ENCODE measurements at regions not wholly inside any gene's neighbourhood (a gene's known extent, or its start where the extent isn't known, plus 50 kb on each side); places are given as distances from the start of the nearest gene placed in this dataset.
"Not testable (repeated sequence)": the region's sequence is repeated elsewhere in the genome, so short reads cannot be mapped to it uniquely, and the experiment has no call there.

DNA sequence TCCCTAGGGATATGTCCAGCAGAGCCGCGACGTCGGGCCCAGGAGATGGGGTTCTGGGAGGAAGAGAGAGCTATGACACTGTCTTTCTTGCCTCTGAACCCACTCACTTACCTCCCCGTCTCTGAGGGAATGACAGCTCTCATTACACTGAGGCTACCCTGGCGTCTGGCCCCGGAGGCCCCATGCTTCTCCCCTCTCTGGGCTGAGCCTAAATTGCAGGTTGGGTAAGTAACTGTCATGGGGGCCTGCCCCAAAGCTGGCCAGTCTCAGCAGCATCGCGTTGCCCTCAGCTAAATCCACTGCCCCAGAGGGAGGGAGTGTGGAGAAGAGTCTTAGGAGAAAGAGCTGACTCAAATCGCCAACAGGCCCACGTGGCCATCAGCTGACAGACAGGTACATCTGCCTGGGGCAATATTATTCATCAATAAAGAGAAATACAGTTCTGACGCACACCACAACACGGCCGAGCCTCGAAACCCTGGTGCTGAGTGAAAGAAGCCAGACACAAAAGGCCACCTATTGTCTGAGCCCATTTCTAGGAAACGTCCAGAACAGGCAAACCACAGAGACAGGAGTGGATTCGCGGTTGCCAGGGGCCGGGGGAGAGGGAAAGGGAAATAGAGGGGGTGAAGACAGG, 156.4 kb downstream of the C16orf95 start:
- Histone ChIP-seq H3K79me2 (ENCODE audit: low read length) (no peaks in the 10 kb centered on the region), H3K9me3 (replicated peaks; ENCODE audit: insufficient read depth, low read length) (no peaks in the 10 kb centered on the region), H3K9me2 (replicated peaks; ENCODE audit: insufficient read depth, low read length) (no peaks in the 10 kb centered on the region), H3F3A (ENCODE audit: insufficient read depth, low read length) (no peaks in the 10 kb centered on the region), H4K20me1 (ENCODE audit: insufficient read depth, low read length) (no peaks in the 10 kb centered on the region), H3K36me3 (replicated peaks; ENCODE audit: insufficient read depth, low read length) (no peaks in the 10 kb centered on the region), H3K4me3 (ENCODE audit: low read length) (no peak overlapping the region), H3K9ac (ENCODE audit: low read length) (no peak overlapping the region), H3K4me1 (ENCODE audit: low read length) (no peaks in the 10 kb centered on the region), H3K27me3 (replicated peaks; ENCODE audit: insufficient read depth, low read length) (no peaks in the 10 kb centered on the region; the same call in 1 of the 2 replicates), H3K27ac (ENCODE audit: low read length) (no peak overlapping the region), H3K4me2 (ENCODE audit: low read depth, low read length) (no peak overlapping the region), H2AFZ (ENCODE audit: low read length) (no peak overlapping the region)
- TF ChIP-seq EZH2phosphoT487 (IDR thresholded peaks at IDR 0.05; ENCODE audit: low read length) (no peak), EZH2 (optimal IDR thresholded peaks at IDR 0.05; ENCODE audit: low read depth, low read length) (no peak)
- TF ChIP-seq, protein P1, sequence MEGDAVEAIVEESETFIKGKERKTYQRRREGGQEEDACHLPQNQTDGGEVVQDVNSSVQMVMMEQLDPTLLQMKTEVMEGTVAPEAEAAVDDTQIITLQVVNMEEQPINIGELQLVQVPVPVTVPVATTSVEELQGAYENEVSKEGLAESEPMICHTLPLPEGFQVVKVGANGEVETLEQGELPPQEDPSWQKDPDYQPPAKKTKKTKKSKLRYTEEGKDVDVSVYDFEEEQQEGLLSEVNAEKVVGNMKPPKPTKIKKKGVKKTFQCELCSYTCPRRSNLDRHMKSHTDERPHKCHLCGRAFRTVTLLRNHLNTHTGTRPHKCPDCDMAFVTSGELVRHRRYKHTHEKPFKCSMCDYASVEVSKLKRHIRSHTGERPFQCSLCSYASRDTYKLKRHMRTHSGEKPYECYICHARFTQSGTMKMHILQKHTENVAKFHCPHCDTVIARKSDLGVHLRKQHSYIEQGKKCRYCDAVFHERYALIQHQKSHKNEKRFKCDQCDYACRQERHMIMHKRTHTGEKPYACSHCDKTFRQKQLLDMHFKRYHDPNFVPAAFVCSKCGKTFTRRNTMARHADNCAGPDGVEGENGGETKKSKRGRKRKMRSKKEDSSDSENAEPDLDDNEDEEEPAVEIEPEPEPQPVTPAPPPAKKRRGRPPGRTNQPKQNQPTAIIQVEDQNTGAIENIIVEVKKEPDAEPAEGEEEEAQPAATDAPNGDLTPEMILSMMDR (IDR thresholded peaks at IDR 0.05; ENCODE audit: low read length) = no peak
- DNase-seq = no peak

DNA sequence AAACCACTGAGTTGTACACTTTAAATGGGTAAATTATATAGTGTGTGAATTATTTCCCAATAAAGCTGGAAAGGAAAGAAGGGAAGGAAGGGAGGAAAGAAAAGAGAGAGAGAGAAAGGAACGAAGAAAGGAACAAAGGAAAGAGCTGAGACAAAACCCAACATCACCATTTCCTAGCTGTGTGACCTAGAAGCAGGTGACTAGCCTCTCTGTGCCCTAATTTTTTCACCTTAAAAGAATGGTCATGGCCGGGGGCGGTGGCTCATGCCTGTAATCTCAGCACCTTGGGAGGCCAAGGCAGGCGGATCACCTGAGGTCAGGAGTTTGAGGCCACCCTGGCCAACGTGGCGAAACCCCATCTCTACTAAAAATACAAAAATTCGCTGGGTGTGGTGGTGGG, 155.8 kb downstream of the C16orf95 start:
- H3K36me3 ChIP-seq (replicated peaks; ENCODE audit: insufficient read depth, low read length); H3K79me2 ChIP-seq (ENCODE audit: low read length); H3K27ac ChIP-seq (ENCODE audit: low read length); H2AFZ ChIP-seq (ENCODE audit: low read length); H3K4me1 ChIP-seq (ENCODE audit: low read length); H3K9me3 ChIP-seq (replicated peaks; ENCODE audit: insufficient read depth, low read length); H3K9ac ChIP-seq (ENCODE audit: low read length); H3K27me3 ChIP-seq (replicated peaks; ENCODE audit: insufficient read depth, low read length); H3K9me2 ChIP-seq (replicated peaks; ENCODE audit: insufficient read depth, low read length); H3F3A ChIP-seq (ENCODE audit: insufficient read depth, low read length); DNase-seq; H3K4me3 ChIP-seq (ENCODE audit: low read length); H3K4me2 ChIP-seq (ENCODE audit: low read depth, low read length); H4K20me1 ChIP-seq (ENCODE audit: insufficient read depth, low read length): not testable (repeated sequence)

DNA sequence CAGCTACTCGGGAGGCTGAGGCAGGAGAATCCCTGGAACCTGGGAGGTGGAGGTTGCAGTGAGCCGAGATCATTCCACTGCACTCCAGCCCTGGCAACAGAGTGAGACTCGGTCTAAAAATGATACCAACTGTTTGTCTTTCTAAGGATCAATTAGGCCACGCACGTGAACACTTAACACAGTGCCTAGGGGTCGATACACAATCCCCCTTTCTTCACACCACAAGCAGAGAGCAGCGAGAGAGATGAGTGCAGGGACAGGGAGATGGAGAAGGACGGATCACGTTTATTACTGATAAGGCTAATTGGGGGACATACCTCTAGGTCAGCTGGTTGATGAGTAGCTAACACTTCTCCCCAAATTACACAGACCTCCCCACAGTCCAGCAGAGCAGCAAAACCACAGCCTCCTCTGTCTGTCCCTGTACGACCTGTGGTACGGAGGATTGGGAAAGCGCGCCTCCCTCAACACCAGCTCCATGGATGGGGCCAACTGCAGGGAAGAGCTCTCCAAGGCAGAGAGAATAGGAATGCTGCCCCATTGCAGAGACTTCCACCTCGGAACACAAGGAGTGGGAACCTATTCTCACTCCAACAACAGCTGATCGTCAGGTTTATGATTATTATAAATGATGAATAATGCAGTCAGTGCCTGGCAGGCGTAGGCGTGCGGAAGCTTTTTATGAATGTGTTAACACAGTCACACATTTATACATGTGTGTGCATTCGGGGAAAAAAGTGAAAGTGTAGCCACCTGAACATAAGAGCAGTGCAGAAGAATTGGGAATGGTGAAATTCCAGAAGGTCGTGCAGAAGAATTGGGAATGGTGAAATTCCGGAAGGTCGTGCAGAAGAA, 155.1 kb downstream of the C16orf95 start:
- Histone ChIP-seq H3K9me3 (replicated peaks; ENCODE audit: insufficient read depth, low read length) (no peaks in the 10 kb centered on the region), H3K27ac (ENCODE audit: low read length) (no peak overlapping the region), H3F3A (ENCODE audit: insufficient read depth, low read length) (no peaks in the 10 kb centered on the region), H3K9ac (ENCODE audit: low read length) (no peak overlapping the region), H3K9me2 (replicated peaks; ENCODE audit: insufficient read depth, low read length) (no peaks in the 10 kb centered on the region), H3K4me3 (ENCODE audit: low read length) (no peak overlapping the region), H3K79me2 (ENCODE audit: low read length) (no peaks in the 10 kb centered on the region), H4K20me1 (ENCODE audit: insufficient read depth, low read length) (no peaks in the 10 kb centered on the region), H3K4me1 (ENCODE audit: low read length) (no peaks in the 10 kb centered on the region), H3K36me3 (replicated peaks; ENCODE audit: insufficient read depth, low read length) (no peaks in the 10 kb centered on the region), H2AFZ (ENCODE audit: low read length) (no peak overlapping the region), H3K27me3 (replicated peaks; ENCODE audit: insufficient read depth, low read length) (no peaks in the 10 kb centered on the region; the same call in 1 of the 2 replicates), H3K4me2 (ENCODE audit: low read depth, low read length) (no peak overlapping the region)
- DNase-seq = no peak
- TF ChIP-seq, protein P1 (IDR thresholded peaks at IDR 0.05; ENCODE audit: low read length) = no peak
- TF ChIP-seq EZH2phosphoT487 (IDR thresholded peaks at IDR 0.05; ENCODE audit: low read length) = no peak
- no peak for TF ChIP-seq EZH2 (optimal IDR thresholded peaks at IDR 0.05; ENCODE audit: low read depth, low read length)

DNA sequence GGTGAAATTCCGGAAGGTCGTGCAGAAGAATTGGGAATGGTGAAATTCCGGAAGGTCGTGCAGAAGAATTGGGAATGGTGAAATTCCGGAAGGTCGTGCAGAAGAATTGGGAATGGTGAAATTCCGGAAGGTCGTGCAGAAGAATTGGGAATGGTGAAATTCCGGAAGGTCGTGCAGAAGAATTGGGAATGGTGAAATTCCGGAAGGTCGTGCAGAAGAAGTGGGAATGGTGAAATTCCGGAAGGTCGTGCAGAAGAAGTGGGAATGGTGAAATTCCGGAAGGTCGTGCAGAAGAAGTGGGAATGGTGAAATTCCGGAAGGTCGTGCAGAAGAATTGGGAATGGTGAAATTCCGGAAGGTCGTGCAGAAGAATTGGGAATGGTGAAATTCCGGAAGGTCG, 154.4 kb downstream of the C16orf95 start:
- not testable (repeated sequence) for H3K36me3 ChIP-seq (replicated peaks; ENCODE audit: insufficient read depth, low read length); H3K27ac ChIP-seq (ENCODE audit: low read length); H3K9me3 ChIP-seq (replicated peaks; ENCODE audit: insufficient read depth, low read length); H3K27me3 ChIP-seq (replicated peaks; ENCODE audit: insufficient read depth, low read length); H3F3A ChIP-seq (ENCODE audit: insufficient read depth, low read length); H3K4me1 ChIP-seq (ENCODE audit: low read length); H3K4me2 ChIP-seq (ENCODE audit: low read depth, low read length); DNase-seq; H3K9me2 ChIP-seq (replicated peaks; ENCODE audit: insufficient read depth, low read length); H2AFZ ChIP-seq (ENCODE audit: low read length); H3K79me2 ChIP-seq (ENCODE audit: low read length); H3K4me3 ChIP-seq (ENCODE audit: low read length); H3K9ac ChIP-seq (ENCODE audit: low read length); H4K20me1 ChIP-seq (ENCODE audit: insufficient read depth, low read length)
